A549 (cell line): ENCODE measurements at regions not wholly inside any gene's neighbourhood (a gene's known extent, or its start where the extent isn't known, plus 50 kb on each side); places are given as distances from the start of the nearest gene placed in this dataset.
"Not testable (repeated sequence)": the region's sequence is repeated elsewhere in the genome, so short reads cannot be mapped to it uniquely, and the experiment has no call there.

ENCODE experiments used
- EP300 ChIP-seq, 2 experiments: fragments of >200 bp; sonication (Bioruptor Twin); formaldehyde crosslinking; IDR thresholded peaks; 2 replicates in 1 of 2; 3 replicates in 1 of 2; pipeline ENCODE4 v1.6.1; 2016 to 2017
- MYC ChIP-seq: IDR thresholded peaks from 2 replicates; pipeline ENCODE4 v1.6.1; 2012; ENCODE audit warnings: mild to moderate bottlenecking, inconsistent platforms, low read length, improper control_type of control experiment, borderline replicate concordance
- TF ChIP-seq, protein P1 (sequence below): fragments of >200 bp; sonication (Bioruptor Twin); formaldehyde crosslinking; IDR thresholded peaks from 3 replicates; pipeline ENCODE4 v1.5.1; 2016

DNA sequence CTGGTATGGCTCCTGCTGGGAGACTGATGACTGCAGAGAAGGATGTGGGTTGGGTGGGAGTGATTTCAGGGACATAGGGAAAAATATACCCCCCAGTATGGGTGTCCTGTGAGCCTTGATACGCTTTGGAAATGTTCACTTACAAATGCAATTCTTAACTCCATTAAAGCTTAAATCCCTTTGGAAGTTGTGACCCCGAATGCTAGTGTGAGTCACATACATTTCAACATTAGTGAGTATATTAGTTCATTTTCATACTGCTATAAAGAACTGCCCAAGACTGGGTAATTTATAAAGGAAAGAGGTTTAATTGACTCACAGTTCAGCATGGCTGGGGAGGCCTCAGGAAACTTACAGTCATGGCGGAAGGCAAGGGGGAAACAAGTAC is 120.9 kb downstream of the LIPG start:
- TF ChIP-seq EP300 (IDR thresholded peaks at IDR 0.05); MYC: not testable (repeated sequence)
- TF ChIP-seq, protein P1, sequence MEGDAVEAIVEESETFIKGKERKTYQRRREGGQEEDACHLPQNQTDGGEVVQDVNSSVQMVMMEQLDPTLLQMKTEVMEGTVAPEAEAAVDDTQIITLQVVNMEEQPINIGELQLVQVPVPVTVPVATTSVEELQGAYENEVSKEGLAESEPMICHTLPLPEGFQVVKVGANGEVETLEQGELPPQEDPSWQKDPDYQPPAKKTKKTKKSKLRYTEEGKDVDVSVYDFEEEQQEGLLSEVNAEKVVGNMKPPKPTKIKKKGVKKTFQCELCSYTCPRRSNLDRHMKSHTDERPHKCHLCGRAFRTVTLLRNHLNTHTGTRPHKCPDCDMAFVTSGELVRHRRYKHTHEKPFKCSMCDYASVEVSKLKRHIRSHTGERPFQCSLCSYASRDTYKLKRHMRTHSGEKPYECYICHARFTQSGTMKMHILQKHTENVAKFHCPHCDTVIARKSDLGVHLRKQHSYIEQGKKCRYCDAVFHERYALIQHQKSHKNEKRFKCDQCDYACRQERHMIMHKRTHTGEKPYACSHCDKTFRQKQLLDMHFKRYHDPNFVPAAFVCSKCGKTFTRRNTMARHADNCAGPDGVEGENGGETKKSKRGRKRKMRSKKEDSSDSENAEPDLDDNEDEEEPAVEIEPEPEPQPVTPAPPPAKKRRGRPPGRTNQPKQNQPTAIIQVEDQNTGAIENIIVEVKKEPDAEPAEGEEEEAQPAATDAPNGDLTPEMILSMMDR, result not testable (repeated sequence)
